Testis (tissue), 2 donors: ENCODE measurements at regions not wholly inside any gene's neighbourhood (a gene's known extent, or its start where the extent isn't known, plus 50 kb on each side); places are given as distances from the start of the nearest gene placed in this dataset.

Source experiments
- POLR2A ChIP-seq: fragments of 450-650 bp; IDR thresholded peaks from one replicate; pipeline ENCODE4 v1.6.1; 2017; ENCODE audit warnings: antibody characterized with exemption, mild to moderate bottlenecking, moderate library complexity
- TF ChIP-seq, protein P1 (sequence below), 3 experiments: fragments of 450-650 bp in 2 of 3; fragments of 200-600 bp in 1 of 3; sonication (generic) in 1 of 3; IDR thresholded peaks; one replicate each; pipeline ENCODE4 v1.5.1; 2016 to 2019; ENCODE audit warnings: antibody characterized with exemption in 3 of 3, mild to moderate bottlenecking in 2 of 3, moderate library complexity in 1 of 3

- TF ChIP-seq, protein P1, sequence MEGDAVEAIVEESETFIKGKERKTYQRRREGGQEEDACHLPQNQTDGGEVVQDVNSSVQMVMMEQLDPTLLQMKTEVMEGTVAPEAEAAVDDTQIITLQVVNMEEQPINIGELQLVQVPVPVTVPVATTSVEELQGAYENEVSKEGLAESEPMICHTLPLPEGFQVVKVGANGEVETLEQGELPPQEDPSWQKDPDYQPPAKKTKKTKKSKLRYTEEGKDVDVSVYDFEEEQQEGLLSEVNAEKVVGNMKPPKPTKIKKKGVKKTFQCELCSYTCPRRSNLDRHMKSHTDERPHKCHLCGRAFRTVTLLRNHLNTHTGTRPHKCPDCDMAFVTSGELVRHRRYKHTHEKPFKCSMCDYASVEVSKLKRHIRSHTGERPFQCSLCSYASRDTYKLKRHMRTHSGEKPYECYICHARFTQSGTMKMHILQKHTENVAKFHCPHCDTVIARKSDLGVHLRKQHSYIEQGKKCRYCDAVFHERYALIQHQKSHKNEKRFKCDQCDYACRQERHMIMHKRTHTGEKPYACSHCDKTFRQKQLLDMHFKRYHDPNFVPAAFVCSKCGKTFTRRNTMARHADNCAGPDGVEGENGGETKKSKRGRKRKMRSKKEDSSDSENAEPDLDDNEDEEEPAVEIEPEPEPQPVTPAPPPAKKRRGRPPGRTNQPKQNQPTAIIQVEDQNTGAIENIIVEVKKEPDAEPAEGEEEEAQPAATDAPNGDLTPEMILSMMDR (IDR thresholded peaks at IDR 0.05) = no peak
- no peak for TF ChIP-seq POLR2A
These were observed 92.7 kb upstream of the ST6GAL2 start for GRCh38 chr2:106978647-106979046.
